NCI-H2196 (cell line): ENCODE measurements at regions not wholly inside any gene's neighbourhood (a gene's known extent, or its start where the extent isn't known, plus 50 kb on each side); places are given as distances from the start of the nearest gene placed in this dataset.

Experiments used
- DNase-seq: peaks from one replicate; lab custom pipeline; 2025; ENCODE audit not compliant: unreplicated experiment; lab: John Stamatoyannopoulos, UW

GRCh38 chr17:68665373-68665772 is 64.2 kb upstream of the FAM20A start:
- DNase-seq: no peak

GRCh38 chr17:68662479-68662878 is 61.3 kb upstream of the FAM20A start:
- no peak for DNase-seq

DNA sequence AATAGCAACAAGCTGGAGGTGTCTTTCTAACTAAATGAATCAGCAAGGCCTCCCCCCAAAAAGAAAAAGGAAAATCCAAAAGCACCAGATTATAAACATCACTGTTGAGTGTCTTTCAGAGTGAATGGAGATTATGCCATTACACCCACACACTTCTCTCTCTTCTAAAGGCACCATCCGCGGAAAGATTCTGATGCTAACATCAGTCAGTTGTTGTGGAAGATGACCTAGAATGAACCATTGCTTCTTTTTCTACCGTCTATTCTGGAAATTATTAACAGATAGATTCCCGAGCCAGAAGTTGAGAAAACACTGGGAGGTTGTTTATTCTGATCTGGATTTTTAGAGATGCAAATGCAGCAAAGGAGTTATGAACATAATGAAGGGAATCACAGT is 60.9 kb upstream of the FAM20A start:
- DNase-seq: no peak

GRCh38 chr17:68661265-68662036 is 60.3 kb upstream of the FAM20A start:
- DNase-seq: no peak

DNA sequence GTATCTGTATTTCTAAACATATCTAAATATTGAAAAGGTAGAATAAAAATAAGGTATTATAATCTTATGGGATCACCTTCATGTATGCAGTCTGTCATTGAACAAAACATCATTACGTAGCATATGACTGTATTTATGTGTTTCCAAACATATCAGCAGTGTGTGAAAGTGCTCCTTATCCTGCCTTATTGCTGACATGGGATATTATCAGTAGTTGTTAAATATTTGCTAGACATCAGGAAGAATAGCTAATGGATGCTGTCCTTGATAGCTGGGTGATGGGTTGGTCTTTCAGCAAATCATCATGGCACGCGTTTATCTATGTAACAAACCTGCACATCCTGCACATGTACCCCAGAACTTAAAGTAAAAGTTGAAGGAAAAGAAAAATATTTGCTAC is 59.1 kb upstream of the FAM20A start:
- no peak for DNase-seq

DNA sequence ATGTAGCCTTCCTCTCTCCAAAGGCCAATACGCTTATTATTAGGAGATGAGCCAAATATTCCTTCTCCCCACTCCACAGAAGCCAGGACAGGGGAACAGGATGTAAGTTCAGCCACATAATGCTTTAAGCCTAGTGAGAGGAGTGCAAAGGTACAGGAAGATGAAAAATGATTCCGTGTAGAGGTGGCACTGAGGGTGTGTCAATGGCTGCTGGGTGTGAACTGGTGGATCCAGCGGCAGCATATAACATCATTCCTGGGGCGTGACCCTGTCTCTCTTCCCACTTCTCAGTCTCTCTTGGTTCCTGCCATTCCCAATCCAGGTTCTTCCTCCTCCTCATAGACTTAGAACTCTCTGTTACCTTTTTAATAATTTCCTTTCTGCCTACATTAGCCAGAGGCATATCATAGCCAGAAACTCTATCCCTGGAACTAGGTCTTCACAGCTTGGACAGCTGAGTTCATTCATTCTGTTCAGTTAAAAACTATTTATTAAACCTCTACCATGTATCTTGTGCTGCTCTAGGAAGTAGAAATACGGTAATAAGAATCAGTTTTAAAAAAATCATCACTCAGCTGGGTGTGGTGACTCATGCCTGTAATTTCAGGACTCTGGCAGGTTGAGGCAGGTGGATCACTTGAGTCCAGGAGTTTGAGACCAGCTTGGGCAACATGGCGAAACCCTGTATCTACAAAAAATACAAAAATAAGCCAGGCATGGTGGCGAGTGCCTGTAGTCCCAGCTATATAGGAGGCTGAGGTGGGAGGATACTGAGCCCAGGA is 58.0 kb upstream of the FAM20A start:
- no peak for DNase-seq

DNA sequence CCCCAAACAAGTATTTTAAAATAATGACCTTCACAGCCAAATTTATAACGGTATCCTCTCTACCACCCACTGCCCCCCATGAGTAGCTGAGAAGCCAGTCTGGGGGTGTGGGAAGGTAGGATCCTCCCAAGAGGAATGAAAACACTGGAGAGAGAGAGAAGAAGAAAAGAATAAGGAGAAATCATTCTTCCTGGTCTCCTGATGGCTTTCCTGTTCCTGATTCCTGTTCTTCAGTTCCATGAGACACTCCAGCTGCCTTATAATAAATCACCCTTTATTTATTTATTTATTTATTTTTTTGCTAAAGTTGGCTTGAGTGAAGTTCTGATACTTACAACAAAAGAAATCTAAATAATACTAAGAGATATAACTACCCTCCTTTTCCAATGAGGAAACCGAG is 56.4 kb upstream of the FAM20A start:
- DNase-seq: no peak

DNA sequence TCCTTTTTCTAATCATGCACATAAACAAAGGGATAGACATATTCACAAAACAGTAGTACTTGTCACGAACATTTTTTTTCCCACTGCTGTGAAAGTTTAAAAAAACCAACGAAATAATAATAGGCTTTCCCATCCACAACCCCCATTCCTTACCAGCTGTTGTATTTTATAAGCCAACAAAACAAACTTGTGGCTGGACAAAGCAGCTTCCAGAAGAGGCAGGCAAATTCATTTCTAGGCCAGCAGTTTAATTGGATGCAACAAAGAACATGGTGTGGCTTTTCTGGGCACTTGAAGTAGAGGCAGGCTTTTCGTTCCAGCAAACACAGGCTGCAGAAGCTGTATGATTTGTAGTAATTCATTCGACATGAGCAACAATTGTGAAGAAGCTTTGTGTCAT is 56.0 kb upstream of the FAM20A start:
- no peak for DNase-seq

DNA sequence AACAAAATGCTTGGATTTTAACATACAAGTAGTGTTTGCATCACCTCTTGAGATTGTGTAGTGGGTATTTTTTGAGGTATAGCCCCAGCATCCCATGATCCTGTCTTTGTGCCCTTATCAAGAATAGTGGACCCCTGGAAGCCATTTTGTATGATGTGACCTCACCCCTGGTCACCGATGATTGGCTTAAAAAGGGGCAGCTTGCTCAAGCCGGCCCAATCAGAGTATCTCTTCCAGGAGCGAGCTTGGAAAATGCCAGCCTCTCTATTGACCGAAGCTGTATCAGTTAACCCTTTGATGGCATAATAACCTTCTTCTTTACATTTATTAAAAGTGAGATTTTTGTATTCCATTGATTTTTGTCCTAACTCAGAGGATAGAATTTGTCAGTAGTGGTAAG is 55.5 kb upstream of the FAM20A start:
- DNase-seq: no peak
